NCI-H748 (cell line): ENCODE measurements at regions not wholly inside any gene's neighbourhood (a gene's known extent, or its start where the extent isn't known, plus 50 kb on each side); places are given as distances from the start of the nearest gene placed in this dataset.
A peak's percentile ranks its signal among the peaks of the same experiment; 100 is the strongest.
"Not testable (repeated sequence)": the region's sequence is repeated elsewhere in the genome, so short reads cannot be mapped to it uniquely, and the experiment has no call there.

Experiments used
- DNase-seq: peaks from one replicate; lab custom pipeline; 2025; ENCODE audit not compliant: unreplicated experiment; lab: John Stamatoyannopoulos, UW

GRCh38 chr5:60445921-60446320, 254.0 kb downstream of the DEPDC1B start:
- DNase-seq: no peak

- no peak for DNase-seq
Measured at GRCh38 chr5:60445427-60445826, 254.5 kb downstream of the DEPDC1B start.

GRCh38 chr5:60444661-60445360, 255.2 kb downstream of the DEPDC1B start:
- DNase-seq: no peak

GRCh38 chr5:60439552-60439951, 260.4 kb downstream of the DEPDC1B start:
- no peak for DNase-seq

- no peak for DNase-seq
Measured at GRCh38 chr5:60437308-60437707, 262.7 kb downstream of the DEPDC1B start.

GRCh38 chr5:60436518-60436917, 263.4 kb downstream of the DEPDC1B start:
- no peak for DNase-seq

- no peak for DNase-seq
Measured at GRCh38 chr5:60435808-60436207, 264.2 kb downstream of the DEPDC1B start.

GRCh38 chr5:60426189-60426588, 273.8 kb downstream of the DEPDC1B start:
- DNase-seq: not testable (repeated sequence)

GRCh38 chr5:60420773-60421172, 279.2 kb downstream of the DEPDC1B start:
- DNase-seq: not testable (repeated sequence)

- DNase-seq: no peak
Measured at GRCh38 chr5:60417500-60418181, 282.3 kb downstream of the DEPDC1B start.

GRCh38 chr5:60415443-60415842, 284.5 kb downstream of the DEPDC1B start:
- peak; percentile 22 for DNase-seq

- no peak for DNase-seq
Measured at GRCh38 chr5:60410427-60410826, 289.5 kb downstream of the DEPDC1B start.

- DNase-seq: no peak
Measured at GRCh38 chr5:60404171-60404570, 295.8 kb downstream of the DEPDC1B start.

GRCh38 chr5:60403343-60404006, 296.5 kb downstream of the DEPDC1B start:
- no peak for DNase-seq

GRCh38 chr5:60402161-60402785, 297.7 kb downstream of the DEPDC1B start:
- DNase-seq: no peak

GRCh38 chr5:60401526-60401925, 298.4 kb downstream of the DEPDC1B start:
- DNase-seq: no peak

- no peak for DNase-seq
Measured at GRCh38 chr5:60399507-60399906, 300.5 kb downstream of the DEPDC1B start.

- peak; percentile 4 for DNase-seq
Measured at GRCh38 chr5:60395712-60396329, 304.1 kb downstream of the DEPDC1B start.

- DNase-seq: no peak
Measured at GRCh38 chr5:60387051-60387440, 312.9 kb downstream of the DEPDC1B start.

GRCh38 chr5:60386436-60387050, 313.4 kb downstream of the DEPDC1B start:
- DNase-seq: no peak

GRCh38 chr5:60382716-60383115, 317.2 kb downstream of the DEPDC1B start:
- DNase-seq: peak; percentile 4
